H1 (cell line): ENCODE measurements at regions not wholly inside any gene's neighbourhood (a gene's known extent, or its start where the extent isn't known, plus 50 kb on each side); places are given as distances from the start of the nearest gene placed in this dataset.

Experiments used
- CTCF ChIA-PET: fragments of 300-600 bp; sonication (Branson Sonifier 250); formaldehyde crosslinking; loops from one replicate; lab custom pipeline; 2021; ENCODE audit not compliant: partially characterized antibody; lab: Charles Lee
- POLR2A ChIA-PET: fragments of 300-600 bp; sonication (Branson Sonifier 250); formaldehyde crosslinking; loops from one replicate; lab custom pipeline; 2021; ENCODE audit warnings: inconsistent platforms; ENCODE audit not compliant: partially characterized antibody; lab: Charles Lee
- DNase-seq, 2 experiments: peaks; one replicate each; pipeline versions ENCODE4 v3.0.0 to v3.0.0-alpha.2; 2010 to 2022; ENCODE audit warnings: low spot score in 2 of 2, low read depth in 1 of 2, mixed read lengths in 1 of 2
- FAIRE-seq: peaks from 2 replicates; lab custom pipeline; 2011; peaks lifted over from hg19 to GRCh38; lab: Jason Lieb, UNC
- H2AFZ ChIP-seq: 2 replicates; pipeline ENCODE4 v1.8.1; 2012; ENCODE audit warnings: low read length, inconsistent platforms
- H2AK5ac ChIP-seq: 2 replicates; pipeline ENCODE4 v1.6.1; 2013; ENCODE audit warnings: low read depth, low read length
- H2BK120ac ChIP-seq: replicated peaks from 2 replicates; pipeline ENCODE3; 2013; ENCODE audit warnings: low read depth, low read length, inconsistent platforms
- H2BK12ac ChIP-seq: 2 replicates; pipeline ENCODE4 v1.6.1; 2013; ENCODE audit warnings: low read depth, low read length
- H2BK15ac ChIP-seq: 2 replicates; pipeline ENCODE4 v1.6.1; 2013; ENCODE audit warnings: low read length
- H2BK20ac ChIP-seq: 2 replicates; pipeline ENCODE4 v1.6.1; 2013; ENCODE audit warnings: low read length
- H2BK5ac ChIP-seq: 2 replicates; pipeline ENCODE4 v1.6.1; 2013; ENCODE audit warnings: low read depth, low read length
- H3K14ac ChIP-seq: 2 replicates; pipeline ENCODE4 v1.6.1; 2013; ENCODE audit warnings: inconsistent platforms; ENCODE audit not compliant: insufficient read length
- H3K18ac ChIP-seq: 2 replicates; pipeline ENCODE4 v1.6.1; 2013; ENCODE audit warnings: low read length; ENCODE audit errors: extremely low read depth
- H3K23ac ChIP-seq: 2 replicates; pipeline ENCODE4 v1.6.1; 2013; ENCODE audit warnings: inconsistent platforms; ENCODE audit not compliant: insufficient read length
- H3K23me2 ChIP-seq: 2 replicates; pipeline ENCODE4 v1.6.1; 2013; ENCODE audit warnings: low read depth, low read length
- H3K27ac ChIP-seq: 2 replicates; pipeline ENCODE4 v1.6.1; 2011; ENCODE audit warnings: low read depth, low read length, inconsistent platforms
- H3K27me3 ChIP-seq, 4 experiments: replicated peaks in 1 of 4; 1 replicate in 1 of 4; 2 replicates in 3 of 4; pipeline versions ENCODE4 v1.6.1 to v1.8.1; 2011 to 2013; ENCODE audit warnings: low read length in 3 of 4, mild to moderate bottlenecking in 3 of 4, inconsistent platforms in 2 of 4, mixed read lengths in 2 of 4, moderate library complexity in 1 of 4; ENCODE audit not compliant: control insufficient read depth in 3 of 4, insufficient read depth in 3 of 4; ENCODE audit errors: extremely low read depth in 1 of 4
- H3K36me3 ChIP-seq, 4 experiments: 2 replicates each; pipeline versions ENCODE4 v1.6.1 to v1.8.1; 2011 to 2013; ENCODE audit warnings: mild to moderate bottlenecking in 4 of 4, low read length in 3 of 4, moderate library complexity in 2 of 4, control low read depth in 1 of 4, inconsistent platforms in 1 of 4; ENCODE audit not compliant: insufficient read depth in 4 of 4, control insufficient read depth in 2 of 4
- H3K4ac ChIP-seq: replicated peaks from 2 replicates; pipeline ENCODE3; 2013; ENCODE audit warnings: low read length, low read depth, mixed read lengths, inconsistent platforms; ENCODE audit not compliant: insufficient read length
- H3K4me1 ChIP-seq, 4 experiments: replicated peaks in 1 of 4; 1 replicate in 1 of 4; 2 replicates in 3 of 4; pipeline versions ENCODE4 v1.6.1 to v1.8.1; 2011 to 2013; ENCODE audit warnings: low read length in 3 of 4, inconsistent platforms in 2 of 4, mixed read lengths in 1 of 4; ENCODE audit not compliant: insufficient read depth in 4 of 4, control insufficient read depth in 3 of 4
- H3K4me2 ChIP-seq, 2 experiments: 2 replicates each; pipeline versions ENCODE4 v1.6.1 to v1.8.1; 2011 to 2013; ENCODE audit warnings: low read depth in 2 of 2, low read length in 2 of 2, control low read depth in 1 of 2, inconsistent platforms in 1 of 2, mild to moderate bottlenecking in 1 of 2; ENCODE audit not compliant: insufficient read depth in 1 of 2
- H3K4me3 ChIP-seq, 4 experiments: fragments of 200-600, 300-600 bp in 1 of 4; sonication (generic), shearing (Covaris generic), sonication (Bioruptor Twin) in 1 of 4; 2 replicates each; pipeline versions ENCODE4 v1.5.1 to v1.8.1; 2011 to 2016; ENCODE audit warnings: low read length in 4 of 4, low read depth in 3 of 4, control low read depth in 2 of 4, inconsistent platforms in 2 of 4, mild to moderate bottlenecking in 2 of 4, mixed read lengths in 1 of 4, moderate library complexity in 1 of 4; ENCODE audit not compliant: insufficient read depth in 2 of 4; ENCODE audit errors: extremely low read depth in 1 of 4
- H3K56ac ChIP-seq: replicated peaks from 2 replicates; pipeline ENCODE3; 2013; ENCODE audit warnings: low read depth, mild to moderate bottlenecking, mixed read lengths, low read length, inconsistent platforms; ENCODE audit not compliant: insufficient read length
- H3K79me1 ChIP-seq: 2 replicates; pipeline ENCODE4 v1.6.1; 2013; ENCODE audit warnings: low read depth, low read length, control low read depth
- H3K79me2 ChIP-seq, 2 experiments: 2 replicates each; pipeline versions ENCODE4 v1.6.1 to v1.8.1; 2012 to 2013; ENCODE audit warnings: low read length in 2 of 2, mild to moderate bottlenecking in 2 of 2, inconsistent platforms in 1 of 2; ENCODE audit not compliant: insufficient read depth in 2 of 2, control insufficient read depth in 1 of 2
- H3K9ac ChIP-seq, 4 experiments: replicated peaks in 1 of 4; 1 replicate in 1 of 4; 2 replicates in 3 of 4; pipeline versions ENCODE4 v1.6.1 to v1.8.1; 2011 to 2013; ENCODE audit warnings: low read depth in 3 of 4, low read length in 3 of 4, control low read depth in 2 of 4, mild to moderate bottlenecking in 2 of 4, moderate library complexity in 2 of 4, inconsistent platforms in 1 of 4; ENCODE audit errors: extremely low read depth in 1 of 4
- H3K9me3 ChIP-seq, 2 experiments: 2 replicates each; pipeline versions ENCODE4 v1.6.1 to v1.8.1; 2012 to 2013; ENCODE audit warnings: mild to moderate bottlenecking in 2 of 2, moderate library complexity in 2 of 2, control low read depth in 1 of 2, inconsistent platforms in 1 of 2, low read depth in 1 of 2, low read length in 1 of 2, mixed read lengths in 1 of 2; ENCODE audit not compliant: insufficient read depth in 2 of 2
- H4K20me1 ChIP-seq, 2 experiments: replicated peaks in 1 of 2; 2 replicates each; pipeline versions ENCODE3 to v1.8.1; 2011 to 2013; ENCODE audit warnings: inconsistent platforms in 2 of 2, low read length in 2 of 2, mild to moderate bottlenecking in 1 of 2; ENCODE audit not compliant: insufficient read depth in 2 of 2, control insufficient read depth in 1 of 2
- H4K5ac ChIP-seq: 2 replicates; pipeline ENCODE4 v1.6.1; 2013; ENCODE audit warnings: low read length, low read depth, mixed read lengths, inconsistent platforms; ENCODE audit not compliant: insufficient read length
- H4K8ac ChIP-seq: 2 replicates; pipeline ENCODE4 v1.8.0; 2013; ENCODE audit warnings: mild to moderate bottlenecking, moderate library complexity, low read length, inconsistent platforms; ENCODE audit not compliant: insufficient read depth; ENCODE audit errors: extremely low read depth
- H4K91ac ChIP-seq: replicated peaks from 2 replicates; pipeline ENCODE3; 2013; ENCODE audit warnings: low read length, mixed read lengths, inconsistent platforms; ENCODE audit not compliant: insufficient read length
- CTBP2 ChIP-seq: IDR thresholded peaks from 2 replicates; pipeline ENCODE4 v1.7.0; 2011; ENCODE audit warnings: borderline replicate concordance, mild to moderate bottlenecking, moderate library complexity, mixed read lengths, low read length; ENCODE audit not compliant: insufficient read depth, insufficient read length
- WGBS, 2 experiments: shearing (Covaris generic) in 1 of 2; methylation state at CpG; one replicate each; pipeline versions ENCODE4 v1.1.6 to v1.1.7; 2013 to 2015; ENCODE audit warnings: low lambda C conversion rate in 2 of 2, mixed read lengths in 2 of 2, inconsistent platforms in 1 of 2, low coverage in 1 of 2, missing lambda C conversion rate in 1 of 2; ENCODE audit not compliant: insufficient replicate concordance in 2 of 2, insufficient coverage in 1 of 2, insufficient read length in 1 of 2; ENCODE audit errors: extremely low coverage in 1 of 2, missing lambda C conversion rate in 1 of 2; 5-methylcytosine and 5-hydroxymethylcytosine counted together

DNA sequence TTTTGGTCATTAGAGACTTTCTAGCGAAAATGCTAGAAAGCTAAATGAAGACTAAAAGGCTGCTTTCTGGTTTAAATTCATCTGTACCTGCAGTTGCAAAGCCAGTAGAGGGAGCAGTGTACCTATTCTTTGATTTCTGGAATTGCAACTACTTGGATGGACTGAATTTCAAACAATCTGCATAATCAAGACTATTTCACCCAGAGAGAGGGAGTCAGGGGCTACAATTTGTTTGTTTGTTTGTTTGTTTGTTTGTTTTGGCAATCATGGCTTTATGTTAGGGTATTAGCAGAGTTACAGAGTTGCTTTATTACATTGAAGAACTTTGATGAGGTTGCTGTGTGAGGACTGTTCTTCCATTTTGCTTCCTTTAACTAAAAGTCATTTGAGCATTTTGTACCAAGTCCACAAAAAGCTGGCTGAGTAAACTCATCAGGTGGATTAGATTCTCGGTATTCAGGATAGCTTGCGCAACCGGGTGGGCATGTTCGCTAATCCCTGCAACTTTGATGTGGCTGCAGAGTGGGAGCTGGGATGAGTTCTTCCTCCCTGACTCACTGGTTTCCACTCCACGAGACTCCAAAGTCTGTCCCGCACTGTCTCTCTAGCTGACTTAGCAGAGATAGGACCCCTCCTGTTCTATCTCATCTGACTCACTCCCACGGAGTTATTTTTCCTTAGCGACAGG is 80.0 kb upstream of the TUT7 start:
- no peak overlapping the region for H3K4me3 ChIP-seq
- H2BK5ac ChIP-seq = no peak overlapping the region
- no peaks in the 10 kb centered on the region for H3K23me2 ChIP-seq
- no peaks in the 10 kb centered on the region for H3K27me3 ChIP-seq
- H3K9me3 ChIP-seq = no peaks in the 10 kb centered on the region
- CTCF ChIA-PET = interaction anchor here (0.7 to 5.4 kb wide), 43 partner anchors 9 to 937 kb away, joined by 3 to 66 read pairs (median 4); no protein-coding TSS in a partner anchor
- H3K4me2 ChIP-seq = no peak overlapping the region; a peak in 1 of 4 replicates
- peak overlapping the region; percentile 11; the same call in 1 of the 2 replicates for H2BK12ac ChIP-seq
- no peak overlapping the region for H3K14ac ChIP-seq
- H2AK5ac ChIP-seq = no peak overlapping the region
- no peaks in the 10 kb centered on the region for H4K20me1 ChIP-seq
- H3K4ac ChIP-seq = no peak overlapping the region
- H3K56ac ChIP-seq = no peak overlapping the region
- no peaks in the 10 kb centered on the region for H3K36me3 ChIP-seq
- 71% methylated on average over 9 of the region's 9 CpGs; no CpG with 5 or more reads in 1 of the 2 experiments for WGBS, 2 experiments
- DNase-seq (no peak), FAIRE-seq (peak; percentile 88)
- H3K27ac ChIP-seq = no peak overlapping the region
- no peak overlapping the region for H2BK120ac ChIP-seq
- H4K8ac ChIP-seq = no peak overlapping the region
- POLR2A ChIA-PET = interaction anchor here (0.7 kb wide), 1 partner anchor 203 kb away, joined by 3 read pairs; no protein-coding TSS in a partner anchor
- H2AFZ ChIP-seq = peak overlapping the region; percentile 86
- no peaks in the 10 kb centered on the region for H3K79me2 ChIP-seq
- H4K5ac ChIP-seq = no peak overlapping the region
- H3K23ac ChIP-seq = no peak overlapping the region
- no peak overlapping the region for H3K9ac ChIP-seq
- H2BK20ac ChIP-seq = peak overlapping the region; percentile 77; the same call in 1 of the 2 replicates
- H3K79me1 ChIP-seq = no peaks in the 10 kb centered on the region
- H3K4me1 ChIP-seq = peaks cover 0 to 8% (median 2%) of the 10 kb centered on the region in 4 experiments; a peak in 3 of 7 replicates
- peak overlapping the region; percentile 51 for H3K18ac ChIP-seq
- H2BK15ac ChIP-seq = peak overlapping the region; percentile 72; the same call in 1 of the 2 replicates
- no peak overlapping the region for H4K91ac ChIP-seq
- no peak for TF ChIP-seq CTBP2
